ENCODE measurements at regions not wholly inside any gene's neighbourhood (a gene's known extent, or its start where the extent isn't known, plus 50 kb on each side); places are given as distances from the start of the nearest gene placed in this dataset.

- DNase-seq (ENCODE audit: low read depth) = no peak
- TF ChIP-seq, protein P1, sequence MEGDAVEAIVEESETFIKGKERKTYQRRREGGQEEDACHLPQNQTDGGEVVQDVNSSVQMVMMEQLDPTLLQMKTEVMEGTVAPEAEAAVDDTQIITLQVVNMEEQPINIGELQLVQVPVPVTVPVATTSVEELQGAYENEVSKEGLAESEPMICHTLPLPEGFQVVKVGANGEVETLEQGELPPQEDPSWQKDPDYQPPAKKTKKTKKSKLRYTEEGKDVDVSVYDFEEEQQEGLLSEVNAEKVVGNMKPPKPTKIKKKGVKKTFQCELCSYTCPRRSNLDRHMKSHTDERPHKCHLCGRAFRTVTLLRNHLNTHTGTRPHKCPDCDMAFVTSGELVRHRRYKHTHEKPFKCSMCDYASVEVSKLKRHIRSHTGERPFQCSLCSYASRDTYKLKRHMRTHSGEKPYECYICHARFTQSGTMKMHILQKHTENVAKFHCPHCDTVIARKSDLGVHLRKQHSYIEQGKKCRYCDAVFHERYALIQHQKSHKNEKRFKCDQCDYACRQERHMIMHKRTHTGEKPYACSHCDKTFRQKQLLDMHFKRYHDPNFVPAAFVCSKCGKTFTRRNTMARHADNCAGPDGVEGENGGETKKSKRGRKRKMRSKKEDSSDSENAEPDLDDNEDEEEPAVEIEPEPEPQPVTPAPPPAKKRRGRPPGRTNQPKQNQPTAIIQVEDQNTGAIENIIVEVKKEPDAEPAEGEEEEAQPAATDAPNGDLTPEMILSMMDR (IDR thresholded peaks at IDR 0.05; ENCODE audit: control insufficient read depth, insufficient read depth, low read depth, low read length, missing control alignments) = no peak
- H3K4me3 ChIP-seq (ENCODE audit: control insufficient read depth, low read depth, low read length) = no peak overlapping the region
Measured at GRCh38 chr4:18932730-18933339, 911.3 kb upstream of the LCORL start.

DNA sequence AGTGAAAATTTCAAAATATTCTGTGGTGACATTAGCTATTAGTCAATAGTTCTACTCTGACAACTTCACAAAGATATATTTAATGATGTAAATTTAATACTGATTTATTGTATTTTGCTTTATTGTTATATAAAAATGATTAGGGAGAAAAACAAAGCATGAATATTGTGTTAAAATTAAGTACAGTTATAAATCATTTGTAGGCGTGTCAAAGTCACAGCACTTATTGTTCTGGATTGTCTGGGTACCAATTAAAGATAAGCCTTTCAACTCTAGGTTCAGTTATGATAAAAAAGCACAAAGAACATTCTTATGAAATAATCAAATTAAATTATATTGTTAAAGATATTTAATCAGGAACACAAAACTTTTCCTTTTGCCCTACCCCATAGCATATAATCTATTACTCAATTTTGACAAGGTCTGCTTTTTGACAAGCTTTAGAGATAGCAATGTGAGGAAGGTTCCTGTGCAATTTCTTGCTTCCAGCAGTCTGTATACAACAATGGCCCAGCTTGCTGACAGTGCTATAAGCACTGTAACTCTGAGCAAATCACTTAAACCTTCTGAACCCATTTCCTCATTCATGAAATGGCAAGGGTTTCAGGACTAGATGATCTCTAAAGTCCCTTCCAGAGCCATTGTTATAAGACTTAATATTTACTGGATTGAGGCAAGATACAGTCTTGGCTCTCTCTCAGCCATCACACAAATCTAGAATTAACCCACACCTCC is 910.3 kb upstream of the LCORL start:
- no peak for DNase-seq (ENCODE audit: low read depth)
- TF ChIP-seq, protein P1 (IDR thresholded peaks at IDR 0.05; ENCODE audit: control insufficient read depth, insufficient read depth, low read depth, low read length, missing control alignments) = no peak
- no peak overlapping the region for H3K4me3 ChIP-seq (ENCODE audit: control insufficient read depth, low read depth, low read length)

GRCh38 chr4:18930487-18930886 is 908.9 kb upstream of the LCORL start:
- DNase-seq (ENCODE audit: low read depth) = no peak
- H3K4me3 ChIP-seq (ENCODE audit: control insufficient read depth, low read depth, low read length) = no peak overlapping the region
- TF ChIP-seq, protein P1 (IDR thresholded peaks at IDR 0.05; ENCODE audit: control insufficient read depth, insufficient read depth, low read depth, low read length, missing control alignments) = no peak

DNA sequence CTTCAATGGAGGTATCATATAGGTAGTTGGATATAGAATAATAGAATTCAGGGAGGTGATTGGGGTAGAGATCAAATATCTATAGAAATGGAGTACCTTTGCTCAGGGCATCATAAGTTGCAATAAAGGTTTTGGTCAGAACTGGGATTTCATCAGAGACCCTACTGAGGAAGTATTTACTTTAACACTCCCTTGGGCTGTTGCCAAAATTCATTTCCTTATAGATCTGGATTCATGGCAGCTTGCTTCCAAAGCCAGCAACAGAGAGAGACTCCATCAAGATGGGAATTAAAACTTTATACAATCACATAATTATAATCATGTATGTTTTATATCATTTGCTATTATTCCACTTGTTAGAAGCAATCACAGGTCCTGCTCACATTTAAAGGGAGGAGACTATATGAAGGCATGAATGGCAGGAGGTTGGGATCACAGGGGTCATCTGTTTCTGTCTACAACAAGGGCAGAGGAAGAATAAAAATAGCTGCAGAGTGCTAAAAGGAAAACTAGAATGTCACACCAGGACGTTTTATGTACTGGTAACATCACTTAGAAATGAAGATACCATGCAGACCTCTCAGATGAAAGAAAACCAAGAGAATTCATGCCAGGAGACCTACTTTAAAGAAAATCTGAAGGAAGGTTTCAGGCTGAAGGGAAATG is 902.1 kb upstream of the LCORL start:
- TF ChIP-seq, protein P1 (IDR thresholded peaks at IDR 0.05; ENCODE audit: control insufficient read depth, insufficient read depth, low read depth, low read length, missing control alignments) = no peak
- no peak for DNase-seq (ENCODE audit: low read depth)

DNA sequence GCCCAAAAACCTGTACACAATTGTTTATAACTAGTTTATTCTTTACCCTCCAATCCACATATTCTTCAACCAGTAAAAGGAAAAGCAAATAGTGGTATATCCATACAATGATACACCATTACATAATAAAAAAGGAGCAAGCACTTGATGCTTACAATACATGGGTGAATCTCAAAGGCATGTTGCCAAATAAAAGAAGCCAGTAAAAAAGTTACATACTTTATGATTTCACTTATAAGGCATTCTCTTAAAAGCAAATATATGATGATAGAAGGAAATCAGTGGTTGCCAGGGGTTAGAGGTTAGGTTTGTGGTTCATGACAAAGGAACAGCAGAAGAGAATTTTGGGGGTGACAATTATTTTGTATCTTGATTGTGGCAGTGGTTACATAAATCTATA is 896.1 kb upstream of the LCORL start:
- TF ChIP-seq, protein P1 (IDR thresholded peaks at IDR 0.05; ENCODE audit: control insufficient read depth, insufficient read depth, low read depth, low read length, missing control alignments) = no peak
- DNase-seq (ENCODE audit: low read depth) = no peak

More for the DNA sequence above, 902.1 kb upstream of the LCORL start:
- H3K4me3 ChIP-seq (ENCODE audit: control insufficient read depth, low read depth, low read length) = no peak overlapping the region

GRCh38 chr4:18914182-18914581 is 892.6 kb upstream of the LCORL start:
- DNase-seq (ENCODE audit: low read depth) = no peak
- no peak overlapping the region for H3K4me3 ChIP-seq (ENCODE audit: control insufficient read depth, low read depth, low read length)
- TF ChIP-seq, protein P1 (IDR thresholded peaks at IDR 0.05; ENCODE audit: control insufficient read depth, insufficient read depth, low read depth, low read length, missing control alignments) = no peak

More for the DNA sequence above, 896.1 kb upstream of the LCORL start:
- H3K4me3 ChIP-seq (ENCODE audit: control insufficient read depth, low read depth, low read length) = no peak overlapping the region
